Ovary (tissue), 3 donors: ENCODE measurements at regions not wholly inside any gene's neighbourhood (a gene's known extent, or its start where the extent isn't known, plus 50 kb on each side); places are given as distances from the start of the nearest gene placed in this dataset.

Experiments
- CTCF ChIP-seq, 3 donors: fragments of 450-650 bp in 2 of 3; fragments of 200-600 bp in 1 of 3; IDR thresholded peaks; one replicate each; pipeline versions ENCODE4 v1.5.1 to v1.8.0; 2016 to 2022; ENCODE audit warnings: antibody characterized with exemption in 3 of 3, mild to moderate bottlenecking in 1 of 3
- POLR2A ChIP-seq: fragments of 450-650 bp; IDR thresholded peaks from one replicate; pipeline ENCODE4 v1.6.1; 2017; ENCODE audit warnings: antibody characterized with exemption, mild to moderate bottlenecking, moderate library complexity
- donor health status: DM: no; HTN: no; CAD: no.

GRCh38 chr3:16798738-16799137 lies 86.0 kb upstream of the PLCL2 start:
- TF ChIP-seq CTCF (IDR thresholded peaks at IDR 0.05) (no peak), POLR2A (no peak)
